BE2C (cell line): ENCODE measurements at regions not wholly inside any gene's neighbourhood (a gene's known extent, or its start where the extent isn't known, plus 50 kb on each side); places are given as distances from the start of the nearest gene placed in this dataset.
"Not testable (repeated sequence)": the region's sequence is repeated elsewhere in the genome, so short reads cannot be mapped to it uniquely, and the experiment has no call there.

Source experiments
- DNase-seq: peaks from one replicate; pipeline ENCODE4 v3.0.0-alpha.2; 2020
- H3K27me3 ChIP-seq: fragments of 250-450 bp; sonication (Bioruptor Pico); 2 replicates; pipeline ENCODE4 v1.5.1; 2020; ENCODE audit warnings: mild to moderate bottlenecking
- H3K36me3 ChIP-seq: fragments of 250-450 bp; sonication (Bioruptor Pico); 2 replicates; pipeline ENCODE4 v1.5.1; 2020; ENCODE audit warnings: mild to moderate bottlenecking
- H3K4me1 ChIP-seq: fragments of 250-450 bp; sonication (Bioruptor Pico); 2 replicates; pipeline ENCODE4 v1.5.1; 2020
- H3K4me3 ChIP-seq: 2 replicates; pipeline ENCODE4 v1.5.1; 2011; ENCODE audit warnings: low read depth, low read length
- H3K9me3 ChIP-seq: fragments of 250-450 bp; sonication (Bioruptor Pico); 2 replicates; pipeline ENCODE4 v1.5.1; 2020
- CTCF ChIP-seq: IDR thresholded peaks from 2 replicates; pipeline ENCODE4 v1.5.1; 2012; ENCODE audit warnings: mild to moderate bottlenecking, low read depth, low read length

GRCh38 chrX:94850811-94851210, 1176.8 kb downstream of the FAM133A start:
- Histone ChIP-seq H3K4me1 (no peaks in the 10 kb centered on the region), H3K36me3 (no peaks in the 10 kb centered on the region), H3K4me3 (no peak overlapping the region), H3K9me3 (no peaks in the 10 kb centered on the region), H3K27me3 (no peaks in the 10 kb centered on the region)
- peak; percentile 41 for DNase-seq
- no peak for TF ChIP-seq CTCF

- Histone ChIP-seq H3K9me3 (no peaks in the 10 kb centered on the region), H3K27me3 (no peaks in the 10 kb centered on the region), H3K4me3 (no peak overlapping the region), H3K36me3 (no peaks in the 10 kb centered on the region), H3K4me1 (no peaks in the 10 kb centered on the region)
- no peak for DNase-seq
- TF ChIP-seq CTCF, result no peak
Measured at GRCh38 chrX:94854251-94854650, 1180.2 kb downstream of the FAM133A start.

- not testable (repeated sequence) for H3K4me1 ChIP-seq, H3K9me3 ChIP-seq, H3K4me3 ChIP-seq, H3K27me3 ChIP-seq, H3K36me3 ChIP-seq, DNase-seq
Measured at GRCh38 chrX:94862470-94862869, 1188.5 kb downstream of the FAM133A start.

- no peak overlapping the region for H3K4me3 ChIP-seq
- H3K27me3 ChIP-seq, result no peaks in the 10 kb centered on the region
- no peak for TF ChIP-seq CTCF
- H3K36me3 ChIP-seq, result no peaks in the 10 kb centered on the region
- no peaks in the 10 kb centered on the region for H3K9me3 ChIP-seq
- H3K4me1 ChIP-seq, result no peaks in the 10 kb centered on the region
- no peak for DNase-seq
Measured at GRCh38 chrX:94871640-94872039, 1197.6 kb downstream of the FAM133A start.

GRCh38 chrX:94901849-94902248, 1227.8 kb downstream of the FAM133A start:
- Histone ChIP-seq H3K4me1 (no peaks in the 10 kb centered on the region), H3K9me3 (no peaks in the 10 kb centered on the region), H3K4me3 (no peak overlapping the region), H3K36me3 (no peaks in the 10 kb centered on the region), H3K27me3 (no peaks in the 10 kb centered on the region)
- no peak for TF ChIP-seq CTCF
- DNase-seq, result no peak

GRCh38 chrX:94908171-94908570, 1234.2 kb downstream of the FAM133A start:
- Histone ChIP-seq H3K27me3 (no peaks in the 10 kb centered on the region), H3K9me3 (no peaks in the 10 kb centered on the region), H3K36me3 (no peaks in the 10 kb centered on the region), H3K4me1 (peaks cover 6% of the 10 kb centered on the region), H3K4me3 (peak overlapping the region; percentile 50)
- no peak for TF ChIP-seq CTCF
- peak; percentile 92 for DNase-seq

GRCh38 chrX:94908648-94909047, 1234.6 kb downstream of the FAM133A start:
- Histone ChIP-seq H3K36me3 (no peaks in the 10 kb centered on the region), H3K4me1 (peaks cover 6% of the 10 kb centered on the region), H3K9me3 (no peaks in the 10 kb centered on the region), H3K4me3 (peak overlapping the region; percentile 50), H3K27me3 (no peaks in the 10 kb centered on the region)
- TF ChIP-seq CTCF, result no peak
- peak; percentile 39 for DNase-seq
